Activated naive CD4-positive, alpha-beta T cell treated with anti-CD3 and anti-CD28 coated beads, Interleukin-2, amount 50 U/mL, for 16 hours (primary cell): ENCODE measurements at regions not wholly inside any gene's neighbourhood (a gene's known extent, or its start where the extent isn't known, plus 50 kb on each side); places are given as distances from the start of the nearest gene placed in this dataset.

Experiments used
- DNase-seq: peaks from one replicate; pipeline ENCODE4 v3.0.0-alpha.2; 2020

GRCh38 chr20:57890202-57890800, 180.5 kb upstream of the PMEPA1 start:
- DNase-seq = no peak

GRCh38 chr20:57888591-57888990, 178.8 kb upstream of the PMEPA1 start:
- no peak for DNase-seq

GRCh38 chr20:57884956-57885355, 175.1 kb upstream of the PMEPA1 start:
- DNase-seq = no peak

- DNase-seq = no peak
Observed at GRCh38 chr20:57883761-57884160, 173.9 kb upstream of the PMEPA1 start.

- no peak for DNase-seq
Observed at GRCh38 chr20:57883224-57883623, 173.4 kb upstream of the PMEPA1 start.

GRCh38 chr20:57882451-57883161, 172.8 kb upstream of the PMEPA1 start:
- no peak for DNase-seq

- no peak for DNase-seq
Observed at GRCh38 chr20:57881466-57882385, 171.9 kb upstream of the PMEPA1 start.

- no peak for DNase-seq
Observed at GRCh38 chr20:57880571-57880892, 170.7 kb upstream of the PMEPA1 start.

GRCh38 chr20:57879779-57880570, 170.2 kb upstream of the PMEPA1 start:
- no peak for DNase-seq

- DNase-seq = no peak
Observed at GRCh38 chr20:57879437-57879778, 169.6 kb upstream of the PMEPA1 start.

- DNase-seq = no peak
Observed at GRCh38 chr20:57878786-57879424, 169.1 kb upstream of the PMEPA1 start.

GRCh38 chr20:57877995-57878394, 168.2 kb upstream of the PMEPA1 start:
- DNase-seq = no peak

GRCh38 chr20:57877131-57877824, 167.5 kb upstream of the PMEPA1 start:
- no peak for DNase-seq

GRCh38 chr20:57876163-57876562, 166.3 kb upstream of the PMEPA1 start:
- no peak for DNase-seq

GRCh38 chr20:57874141-57874540, 164.3 kb upstream of the PMEPA1 start:
- no peak for DNase-seq

- no peak for DNase-seq
Observed at GRCh38 chr20:57872816-57873409, 163.1 kb upstream of the PMEPA1 start.

- DNase-seq = no peak
Observed at GRCh38 chr20:57871237-57871632, 161.4 kb upstream of the PMEPA1 start.

GRCh38 chr20:57870597-57871236, 160.9 kb upstream of the PMEPA1 start:
- DNase-seq = no peak

- DNase-seq = no peak
Observed at GRCh38 chr20:57869951-57870315, 160.1 kb upstream of the PMEPA1 start.

GRCh38 chr20:57869291-57869950, 159.6 kb upstream of the PMEPA1 start:
- no peak for DNase-seq

GRCh38 chr20:57868310-57868709, 158.5 kb upstream of the PMEPA1 start:
- no peak for DNase-seq
